Chondrocyte (in vitro differentiated cells): ENCODE measurements at regions not wholly inside any gene's neighbourhood (a gene's known extent, or its start where the extent isn't known, plus 50 kb on each side); places are given as distances from the start of the nearest gene placed in this dataset.

ENCODE experiments used
- DNase-seq: peaks from one replicate; pipeline ENCODE4 v3.0.0; 2021; ENCODE audit warnings: mixed read lengths, low spot score
- H3K27ac Mint-ChIP-seq: one replicate; pipeline ENCODE4 v1.8.0; 2021; ENCODE audit warnings: mild to moderate bottlenecking, moderate library complexity, mixed read lengths; ENCODE audit not compliant: unreplicated experiment
- H3K27me3 Mint-ChIP-seq: 2 replicates; pipeline ENCODE4 v1.8.0; 2021; ENCODE audit warnings: low read depth, mixed read lengths
- H3K36me3 Mint-ChIP-seq: 2 replicates; pipeline ENCODE4 v1.8.0; 2021; ENCODE audit warnings: low read depth, mixed read lengths
- H3K4me1 Mint-ChIP-seq: 2 replicates; pipeline ENCODE4 v1.8.0; 2021; ENCODE audit warnings: low read depth, mild to moderate bottlenecking, mixed read lengths
- H3K4me3 Mint-ChIP-seq: one replicate; pipeline ENCODE4 v1.8.0; 2021; ENCODE audit warnings: mild to moderate bottlenecking, moderate library complexity, mixed read lengths; ENCODE audit not compliant: unreplicated experiment
- H3K9me3 Mint-ChIP-seq: 2 replicates; pipeline ENCODE4 v1.8.0; 2021; ENCODE audit warnings: low read depth, mixed read lengths
- CTCF ChIP-seq: fragments of 200-600 bp; sonication (generic); IDR thresholded peaks from 2 replicates; pipeline ENCODE4 v1.5.0; 2021; ENCODE audit warnings: antibody characterized with exemption, mild to moderate bottlenecking, moderate library complexity

DNA sequence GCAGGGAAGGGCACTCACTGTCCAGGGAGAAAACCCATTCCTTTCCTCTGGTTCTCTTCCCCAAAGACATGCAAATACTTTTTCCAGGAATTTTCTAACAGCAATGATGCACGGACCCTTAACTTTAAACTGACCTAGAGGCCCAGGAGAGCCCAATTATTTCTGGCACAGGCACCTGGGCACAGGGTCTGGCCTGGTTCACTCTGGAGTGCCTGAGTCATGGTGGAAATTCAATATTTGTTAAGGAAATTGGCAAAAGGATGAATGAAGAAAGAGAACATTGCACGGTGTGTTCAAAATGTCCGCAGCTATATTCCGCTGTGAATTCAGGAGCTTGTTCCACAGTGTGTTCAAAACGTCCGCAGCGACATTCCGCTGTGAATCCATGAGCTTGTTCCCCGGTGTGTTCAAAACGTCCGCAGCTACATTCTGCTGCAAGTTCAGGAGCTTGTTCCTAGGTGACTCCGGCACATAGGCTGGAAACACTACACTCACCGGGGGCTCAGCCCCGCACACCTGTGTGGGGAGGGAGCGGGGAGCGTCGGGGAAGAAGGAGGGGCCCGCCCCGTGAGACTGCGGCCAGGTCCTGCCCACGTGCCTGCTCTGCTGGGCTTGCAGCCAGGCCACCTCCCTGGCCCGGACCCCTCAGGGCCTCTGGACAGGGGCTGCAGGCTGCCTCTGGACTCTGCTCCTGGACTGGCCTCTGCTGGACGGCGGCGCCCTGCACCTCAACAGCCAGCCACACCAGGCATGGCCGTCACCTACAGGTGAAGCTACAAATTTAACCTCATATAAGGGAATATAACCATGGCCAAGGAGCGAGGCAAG is 72.0 kb upstream of the FAM20C start:
- no peak overlapping the region for H3K4me3 Mint-ChIP-seq
- H3K27ac Mint-ChIP-seq, result no peak overlapping the region
- no peaks in the 10 kb centered on the region for H3K9me3 Mint-ChIP-seq
- peaks cover 14% of the 10 kb centered on the region for H3K27me3 Mint-ChIP-seq
- peaks cover 19% of the 10 kb centered on the region for H3K4me1 Mint-ChIP-seq
- no peak for TF ChIP-seq CTCF
- no peaks in the 10 kb centered on the region for H3K36me3 Mint-ChIP-seq
- no peak for DNase-seq

DNA sequence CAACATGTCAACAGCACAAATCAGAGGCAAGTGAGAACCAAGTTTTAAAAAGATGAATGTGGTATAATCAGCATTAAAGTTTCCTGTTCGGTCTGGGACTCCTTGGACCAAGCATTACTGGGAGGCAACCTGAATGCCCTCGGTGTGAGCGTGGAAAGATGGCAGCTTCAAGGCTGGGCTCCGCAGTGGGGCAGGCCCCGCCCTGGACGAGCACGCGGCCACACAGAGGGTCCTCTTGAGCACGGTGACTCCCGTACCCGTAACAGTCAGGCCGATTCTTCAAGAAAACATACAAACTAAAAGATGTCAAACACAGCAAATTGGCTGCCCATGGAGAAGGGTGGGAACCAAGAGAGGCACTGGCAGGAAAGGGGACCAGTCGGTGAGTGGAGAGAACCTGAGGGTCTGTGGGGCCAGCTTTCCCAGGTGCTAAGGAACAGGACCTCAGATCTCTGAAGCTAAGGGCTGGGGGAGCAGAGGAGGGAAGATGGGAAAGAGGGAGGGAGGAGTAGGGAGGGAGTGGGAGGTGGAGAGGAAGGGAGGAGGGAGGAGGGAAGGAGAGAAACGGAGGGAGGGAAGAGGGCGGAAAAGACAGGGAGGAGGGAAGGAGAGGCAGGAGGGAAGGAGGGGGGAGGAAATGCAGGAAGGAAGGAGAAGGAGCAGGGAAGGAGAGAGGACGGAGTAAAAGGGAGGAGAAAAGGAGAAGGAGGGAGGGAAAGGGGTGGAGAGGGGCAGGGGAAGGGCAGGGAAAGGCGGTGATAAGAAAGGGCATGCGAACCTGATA is 71.2 kb upstream of the FAM20C start:
- Mint-ChIP-seq H3K36me3 (no peaks in the 10 kb centered on the region), H3K4me1 (peaks cover 15% of the 10 kb centered on the region), H3K9me3 (no peaks in the 10 kb centered on the region), H3K27me3 (peaks cover 14% of the 10 kb centered on the region), H3K27ac (no peak overlapping the region), H3K4me3 (no peak overlapping the region)
- peak; percentile 40 for DNase-seq
- TF ChIP-seq CTCF, result no peak

DNA sequence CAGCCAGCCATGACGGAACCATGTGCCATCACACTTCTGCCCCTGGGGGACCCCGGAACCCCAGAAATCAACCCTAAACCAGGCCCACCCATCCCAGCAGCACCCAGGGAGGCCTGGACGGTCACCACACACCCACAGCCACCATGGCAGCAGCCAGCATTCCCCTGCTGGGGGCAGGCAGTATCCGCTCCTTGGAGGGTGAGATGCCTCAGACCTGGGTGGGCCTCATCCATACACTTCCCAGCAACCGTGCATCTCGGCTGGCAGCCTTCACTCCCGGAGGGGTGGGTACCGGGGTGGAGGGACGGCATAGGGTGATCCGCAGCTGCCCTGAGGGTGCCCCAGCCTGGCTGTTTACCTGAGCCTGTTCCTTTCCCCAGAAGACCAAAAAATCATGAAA is 69.1 kb upstream of the FAM20C start:
- Mint-ChIP-seq H3K4me1 (peaks cover 15% of the 10 kb centered on the region), H3K27me3 (peaks cover 14% of the 10 kb centered on the region), H3K9me3 (no peaks in the 10 kb centered on the region), H3K27ac (no peak overlapping the region), H3K4me3 (no peak overlapping the region), H3K36me3 (no peaks in the 10 kb centered on the region)
- DNase-seq, result no peak
- no peak for TF ChIP-seq CTCF

DNA sequence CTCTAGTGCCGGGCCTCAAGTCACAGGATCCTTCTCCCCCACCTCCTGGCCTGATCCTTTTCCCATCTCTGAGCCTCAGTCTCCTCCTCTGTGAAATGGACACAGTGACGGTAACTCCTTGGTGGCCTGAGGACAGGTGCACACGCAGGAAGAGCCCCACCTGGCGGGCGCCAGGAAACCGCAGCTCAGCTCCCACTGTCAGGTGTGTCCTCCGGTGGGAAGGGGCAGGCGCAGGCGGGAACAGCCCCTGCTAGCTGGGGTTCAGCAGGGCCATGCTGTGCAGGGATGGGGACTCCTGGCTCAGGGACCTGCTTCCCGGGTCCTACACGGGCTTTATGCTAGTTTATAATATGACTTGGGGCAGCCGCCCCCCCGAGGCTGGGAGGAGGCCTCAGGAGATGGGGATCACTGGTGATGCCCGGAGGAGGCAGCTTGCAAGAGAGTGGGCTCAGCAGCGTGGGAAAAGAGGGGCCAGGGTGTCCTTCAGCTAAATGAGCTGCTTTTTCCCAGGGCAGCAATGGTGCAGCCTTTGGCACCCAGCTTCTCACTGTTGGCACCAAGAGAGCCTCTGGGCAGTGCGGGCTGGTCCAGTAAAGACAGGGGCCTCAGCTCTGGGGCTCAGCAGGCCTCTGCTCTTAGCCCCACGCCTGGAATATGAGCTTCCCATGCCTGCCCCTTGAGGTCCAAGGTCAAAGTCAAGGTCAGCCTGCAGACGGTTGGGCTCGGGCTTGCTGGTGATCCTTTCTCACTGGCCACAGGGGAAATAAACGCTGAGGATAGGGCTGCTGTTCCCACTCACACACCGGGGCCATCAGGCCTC is 68.0 kb upstream of the FAM20C start:
- H3K27ac Mint-ChIP-seq, result no peak overlapping the region
- H3K4me3 Mint-ChIP-seq, result no peak overlapping the region
- no peaks in the 10 kb centered on the region for H3K9me3 Mint-ChIP-seq
- H3K4me1 Mint-ChIP-seq, result peaks cover 12% of the 10 kb centered on the region
- no peak for DNase-seq
- H3K27me3 Mint-ChIP-seq, result peaks cover 14% of the 10 kb centered on the region
- no peak for TF ChIP-seq CTCF
- no peaks in the 10 kb centered on the region for H3K36me3 Mint-ChIP-seq

DNA sequence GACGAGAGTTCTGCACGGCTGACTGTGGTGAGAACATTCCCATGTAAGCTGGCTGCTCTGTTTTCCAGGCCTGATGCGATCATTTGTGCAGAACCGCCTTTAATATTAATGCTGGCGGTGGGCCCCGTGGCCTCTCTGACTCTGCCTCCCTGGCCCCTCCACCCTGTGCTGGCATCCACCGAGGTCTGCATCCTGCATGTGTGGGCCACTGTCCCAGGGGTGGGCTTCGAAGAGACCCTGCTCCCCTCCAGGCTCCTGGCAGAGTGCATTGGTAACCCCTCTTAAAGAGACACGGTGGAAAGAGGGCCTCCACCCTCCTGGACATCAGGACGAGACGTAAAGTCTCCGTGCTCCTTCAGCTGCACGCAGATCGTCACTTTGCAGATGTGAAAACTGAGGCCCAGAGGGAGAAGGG is 67.3 kb upstream of the FAM20C start:
- DNase-seq, result no peak
- peaks cover 14% of the 10 kb centered on the region for H3K27me3 Mint-ChIP-seq
- no peak overlapping the region for H3K27ac Mint-ChIP-seq
- peaks cover 11% of the 10 kb centered on the region for H3K4me1 Mint-ChIP-seq
- H3K36me3 Mint-ChIP-seq, result no peaks in the 10 kb centered on the region
- TF ChIP-seq CTCF, result no peak
- no peaks in the 10 kb centered on the region for H3K9me3 Mint-ChIP-seq
- H3K4me3 Mint-ChIP-seq, result no peak overlapping the region
